Activated T-cell treated with anti-CD3 and anti-CD28 coated beads for 1 hour (primary cell): ENCODE measurements at regions not wholly inside any gene's neighbourhood (a gene's known extent, or its start where the extent isn't known, plus 50 kb on each side); places are given as distances from the start of the nearest gene placed in this dataset.
"Not testable (repeated sequence)": the region's sequence is repeated elsewhere in the genome, so short reads cannot be mapped to it uniquely, and the experiment has no call there.

Source experiments
- DNase-seq: peaks from one replicate; pipeline ENCODE4 v3.0.0-alpha.2; 2020; ENCODE audit warnings: low read depth

DNA sequence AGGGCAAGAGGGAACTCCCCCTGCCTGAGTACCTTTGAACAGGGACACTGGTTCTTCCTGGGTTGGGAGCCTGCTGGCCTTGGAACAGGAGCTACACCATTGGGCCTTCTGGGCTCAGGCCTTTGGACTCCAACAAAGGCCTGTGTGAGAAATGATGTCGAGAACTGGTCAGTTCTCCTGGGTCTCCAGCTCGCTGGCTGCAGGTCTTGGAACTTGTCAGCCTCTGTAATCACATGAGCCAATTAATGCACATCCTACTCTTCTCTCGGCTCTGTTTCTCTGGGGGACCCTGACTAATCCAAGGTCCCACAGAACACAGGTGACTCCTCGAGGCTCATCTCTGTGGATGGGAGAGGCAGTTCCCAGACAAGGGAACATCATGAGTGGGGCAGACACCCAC is 104.7 kb upstream of the PLGLB2 start:
- DNase-seq: not testable (repeated sequence)

DNA sequence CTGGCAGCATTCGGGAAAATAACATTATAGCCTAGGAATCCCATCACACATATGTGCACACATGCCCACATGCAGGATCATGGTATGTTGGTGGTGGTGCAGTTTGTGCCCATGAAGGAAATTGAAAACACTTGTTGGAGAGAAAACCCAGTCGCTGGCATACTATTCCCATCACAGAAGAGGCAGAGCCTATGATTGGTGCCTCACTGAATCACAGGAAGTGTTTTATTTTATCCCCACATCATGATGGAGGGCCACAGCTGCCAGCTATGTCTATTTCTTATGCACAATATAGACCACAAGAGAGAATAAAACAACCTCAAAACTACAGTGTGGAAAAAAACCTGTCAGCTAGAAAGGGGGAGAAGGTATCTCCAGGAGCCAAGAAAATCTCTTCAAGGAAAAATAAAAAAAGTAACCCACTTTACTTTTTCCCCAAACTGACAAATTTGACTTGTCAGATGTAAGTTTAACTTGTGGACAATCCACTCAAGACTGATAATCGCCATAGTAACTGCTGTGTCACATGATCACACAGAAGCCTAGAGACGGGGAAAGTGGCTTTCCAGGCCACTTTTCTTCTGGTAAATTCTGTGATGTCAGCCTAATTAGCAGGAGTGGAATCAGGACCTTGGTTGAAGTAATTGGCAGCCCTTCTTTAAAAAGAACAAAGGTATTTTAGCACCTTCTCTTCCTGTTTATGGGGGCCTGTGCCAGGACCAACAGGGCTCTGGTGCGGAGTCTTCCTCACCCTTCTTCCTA is 100.0 kb upstream of the PLGLB2 start:
- not testable (repeated sequence) for DNase-seq

DNA sequence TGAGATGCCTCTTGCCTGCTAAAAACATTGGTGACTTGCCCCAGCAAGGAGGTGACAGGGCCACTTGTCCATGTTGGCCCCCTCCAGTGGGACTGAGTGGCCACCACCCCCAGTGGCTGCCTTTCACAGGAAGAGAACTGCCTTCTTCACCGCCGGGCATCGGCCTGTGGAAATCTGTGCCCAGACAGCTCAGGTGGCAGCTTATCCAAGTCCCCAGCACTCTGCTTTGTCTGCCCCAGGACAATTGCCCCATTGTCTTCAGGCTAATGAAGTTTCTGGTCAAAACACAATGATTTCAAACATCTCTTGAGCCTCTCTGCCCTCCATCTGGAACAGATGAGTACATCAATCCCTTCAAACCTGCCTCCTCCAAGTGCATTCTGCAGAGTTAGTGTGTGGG is 99.1 kb upstream of the PLGLB2 start:
- DNase-seq: not testable (repeated sequence)

DNA sequence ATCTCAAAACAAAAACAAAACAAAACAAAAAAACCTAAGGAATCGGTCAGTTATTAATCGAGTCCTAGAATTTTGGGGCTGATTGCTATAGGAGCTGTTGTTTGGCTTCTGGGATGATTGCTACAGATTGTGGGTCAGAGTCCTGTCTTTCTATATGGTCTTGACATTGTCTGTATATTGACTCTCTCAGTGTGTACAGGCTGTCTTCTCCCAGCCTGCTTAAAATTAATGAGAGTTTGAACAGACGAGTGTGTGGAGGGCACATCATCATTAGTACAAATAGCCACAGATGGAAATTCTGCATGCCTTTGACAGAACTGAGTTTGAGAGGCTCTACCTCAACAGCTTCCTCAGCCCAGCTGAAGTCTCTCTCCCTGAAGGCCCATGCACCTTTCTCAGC is 98.0 kb upstream of the PLGLB2 start:
- not testable (repeated sequence) for DNase-seq

DNA sequence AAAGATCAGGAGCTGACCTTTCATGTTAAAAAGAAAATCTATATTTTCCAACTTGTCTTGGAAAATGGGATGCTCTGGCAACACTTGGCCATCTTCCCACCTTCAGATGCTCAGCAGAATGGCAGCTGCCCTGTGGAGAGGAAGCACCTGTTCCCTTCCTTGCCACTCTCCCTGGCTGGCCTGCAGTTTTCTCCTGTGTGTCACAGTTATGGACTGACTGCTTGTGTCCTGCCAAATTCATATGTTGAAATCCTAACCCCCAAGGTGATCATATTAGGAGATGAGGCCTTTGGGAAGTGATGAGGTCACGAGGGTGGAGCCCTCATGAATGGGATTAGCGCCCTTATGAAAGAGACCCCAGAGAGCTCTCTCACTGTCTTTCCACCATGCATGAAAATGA is 97.0 kb upstream of the PLGLB2 start:
- not testable (repeated sequence) for DNase-seq

DNA sequence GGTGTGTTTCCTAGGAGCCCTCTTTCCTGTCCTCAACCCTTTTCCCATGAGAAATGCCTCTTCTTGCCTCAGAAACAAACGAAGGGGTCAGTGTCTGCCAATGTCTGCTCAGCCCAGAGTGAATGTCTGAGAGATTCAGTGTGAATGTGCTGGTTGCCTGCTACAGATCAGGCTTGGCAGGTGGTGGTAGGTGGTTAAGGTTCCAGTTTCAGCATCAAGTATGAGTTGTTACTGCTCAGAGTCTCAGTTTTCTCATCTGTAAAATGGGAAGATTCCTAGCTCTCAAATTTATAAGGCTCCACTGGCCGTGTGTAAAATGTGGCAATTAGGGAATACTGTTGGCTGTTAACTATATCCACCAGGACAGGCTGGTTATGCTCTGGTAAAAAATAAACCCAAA is 96.3 kb upstream of the PLGLB2 start:
- DNase-seq: not testable (repeated sequence)

DNA sequence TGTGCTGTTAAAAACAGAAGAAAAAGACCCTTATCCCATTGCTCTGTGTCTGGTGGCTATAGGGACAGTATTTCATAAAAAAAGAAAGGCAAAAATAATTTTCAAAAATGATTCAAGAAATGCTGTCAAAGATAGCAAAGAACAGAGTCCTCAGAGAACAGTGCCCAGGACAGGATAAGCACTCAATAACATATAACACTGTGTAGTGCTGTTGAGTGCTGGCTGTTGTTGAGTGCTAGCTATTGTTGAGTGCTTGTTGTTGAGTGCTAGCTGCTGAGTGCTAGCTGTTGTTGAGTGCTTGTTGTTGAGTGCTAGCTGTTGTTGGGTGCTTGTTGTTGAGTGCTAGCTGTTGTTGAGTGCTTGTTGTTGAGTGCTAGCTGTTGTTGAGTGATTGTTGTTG is 94.5 kb upstream of the PLGLB2 start:
- DNase-seq: not testable (repeated sequence)

DNA sequence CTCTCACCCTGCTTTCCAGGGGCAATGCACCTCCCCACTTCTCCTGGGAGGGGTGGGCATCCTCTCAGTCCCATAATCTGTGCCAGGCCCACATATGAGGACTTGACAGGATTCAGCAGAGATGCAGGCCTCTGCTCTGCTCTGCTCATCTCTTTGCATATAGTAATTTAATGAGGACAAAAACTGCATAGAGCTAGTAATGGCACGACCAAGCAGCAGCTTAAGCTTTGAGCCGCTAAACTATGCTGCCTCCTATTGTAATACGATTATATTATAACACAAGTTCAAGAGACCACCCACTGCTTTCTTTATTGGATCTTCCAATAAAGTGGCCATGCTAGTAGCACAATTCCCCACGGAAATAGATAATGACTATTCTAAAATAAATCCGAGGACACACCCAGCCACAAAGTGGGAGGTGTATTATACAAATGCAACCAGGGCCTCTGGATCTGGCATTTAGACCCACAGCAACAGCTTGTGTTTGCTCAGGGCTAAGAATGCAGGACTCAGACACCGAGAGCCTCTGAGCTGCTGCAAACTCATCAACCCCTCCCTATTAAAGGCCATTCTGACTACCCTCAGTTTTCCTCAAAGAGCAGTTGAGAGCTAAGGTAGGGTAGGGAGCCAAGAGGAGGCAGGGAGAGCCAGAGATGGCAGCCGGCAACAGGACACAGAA is 93.6 kb upstream of the PLGLB2 start:
- not testable (repeated sequence) for DNase-seq

DNA sequence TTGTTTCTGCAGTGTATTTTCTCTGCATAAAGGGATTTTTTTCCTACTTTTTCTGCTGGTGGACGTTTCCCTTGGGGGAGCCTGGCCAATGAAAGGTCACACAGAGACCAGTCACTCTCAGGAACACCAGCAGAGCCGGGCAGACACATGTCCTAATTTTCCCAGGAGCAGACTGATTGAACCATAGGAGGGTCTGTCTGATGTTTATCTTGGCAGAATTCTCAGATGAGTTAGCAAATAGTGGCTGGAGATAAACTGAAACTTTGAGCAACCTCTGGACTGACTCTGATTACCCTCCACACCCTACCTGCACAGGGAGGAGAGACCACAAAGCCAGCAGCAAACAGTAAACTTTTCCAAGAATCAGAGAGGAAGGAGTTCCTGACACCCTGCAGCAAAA is 90.0 kb upstream of the PLGLB2 start:
- not testable (repeated sequence) for DNase-seq

DNA sequence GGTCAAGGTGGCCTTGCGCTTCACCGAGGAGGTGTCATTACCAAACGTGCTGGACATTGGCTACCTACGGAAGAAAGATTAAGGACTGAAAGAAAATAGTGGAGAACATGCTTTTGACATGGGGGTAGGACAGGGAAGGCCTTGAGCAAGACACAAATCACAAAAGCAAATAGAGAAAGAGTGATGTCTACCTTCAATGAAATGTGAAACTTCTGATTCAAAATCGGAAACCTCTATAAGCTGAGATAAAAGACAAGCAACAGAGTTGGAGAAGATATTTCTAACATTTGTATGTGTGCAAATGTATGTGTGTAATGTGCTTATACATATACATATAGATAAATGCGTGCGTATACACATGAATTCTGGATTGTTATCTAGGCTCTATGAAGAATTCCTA is 89.5 kb upstream of the PLGLB2 start:
- DNase-seq: not testable (repeated sequence)

DNA sequence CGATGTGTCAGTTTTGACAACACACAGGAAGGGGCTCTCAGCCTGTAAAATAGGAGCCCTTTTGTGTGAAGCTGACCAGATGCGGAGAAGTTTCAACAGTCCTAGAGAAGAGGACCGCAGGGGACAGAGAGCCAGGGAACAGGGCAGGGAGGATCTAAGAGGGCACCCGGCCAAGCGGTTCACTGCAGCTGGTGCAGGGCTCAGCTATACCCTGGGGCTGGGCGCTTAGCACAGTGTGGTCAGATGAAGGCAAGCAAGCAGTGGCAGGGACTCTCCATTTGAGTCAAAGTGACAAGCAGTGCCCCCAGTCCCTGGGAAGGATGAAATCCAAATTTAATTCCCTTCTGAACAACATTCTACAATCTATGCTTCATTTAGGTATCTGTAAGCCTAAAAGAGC is 88.9 kb upstream of the PLGLB2 start:
- DNase-seq: not testable (repeated sequence)

DNA sequence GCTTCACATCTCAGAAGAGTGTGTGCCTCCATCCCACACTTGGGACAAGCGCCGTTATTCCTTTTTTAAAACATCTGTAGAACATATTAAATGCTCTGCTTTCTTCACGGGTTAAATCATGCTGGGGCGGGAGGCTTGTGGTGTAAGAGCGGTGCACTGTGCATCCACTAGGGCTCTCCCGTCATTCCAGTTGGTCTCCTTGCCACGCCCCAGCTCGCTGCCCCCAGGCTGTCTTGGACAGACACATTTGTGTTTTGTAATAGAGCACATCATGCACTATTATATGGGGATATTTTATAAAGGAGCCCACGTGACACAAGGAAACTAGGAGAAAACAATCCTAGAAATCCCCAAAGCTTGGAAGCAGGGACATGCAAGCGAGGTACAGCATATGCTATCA is 87.7 kb upstream of the PLGLB2 start:
- not testable (repeated sequence) for DNase-seq

DNA sequence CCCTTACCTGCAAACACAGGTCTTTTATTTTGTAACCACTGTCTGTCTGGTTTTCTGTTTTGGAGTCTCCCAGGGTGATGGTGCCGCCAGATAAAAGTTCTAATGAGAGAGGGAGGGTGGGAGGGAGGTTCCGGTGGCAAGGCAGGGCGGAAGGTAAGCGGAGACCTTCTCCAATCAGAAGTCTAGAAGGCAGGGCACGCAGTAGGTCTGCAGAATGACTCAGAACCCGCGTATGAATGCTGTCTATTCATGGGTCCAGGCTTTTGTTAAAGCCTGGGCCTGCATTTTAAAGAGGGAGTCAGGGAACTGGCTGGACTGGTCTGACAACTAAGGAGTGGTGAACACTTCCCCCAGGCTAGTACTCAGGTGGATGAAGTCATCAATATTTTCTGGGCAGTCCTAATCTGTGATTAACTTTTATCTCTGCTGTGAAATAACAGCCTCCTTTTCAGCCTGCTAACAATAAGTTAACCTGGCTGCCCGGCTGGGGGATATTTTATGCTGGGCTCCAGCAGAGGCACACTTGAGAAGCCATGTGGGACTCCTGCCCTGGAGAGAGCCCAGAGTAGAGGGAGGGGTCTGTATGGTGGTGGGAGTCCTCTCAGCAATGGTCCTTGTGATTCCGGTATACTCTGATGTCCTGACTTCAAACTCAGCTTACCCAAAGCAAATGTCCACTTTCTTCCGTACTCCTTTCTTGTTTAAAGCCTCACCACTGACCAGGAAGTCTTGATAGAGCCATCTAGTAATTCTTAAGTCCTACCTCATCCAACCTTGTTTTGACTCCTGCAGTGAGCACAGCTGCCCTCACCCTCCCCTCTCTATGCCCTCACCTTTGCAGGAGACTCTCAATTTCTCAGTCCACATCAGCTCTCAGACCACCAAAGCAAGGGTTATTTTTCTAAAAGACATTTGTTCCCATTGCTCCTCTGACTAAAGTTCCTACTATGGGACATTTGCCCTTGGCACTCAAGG is 85.3 kb upstream of the PLGLB2 start:
- DNase-seq: not testable (repeated sequence)

DNA sequence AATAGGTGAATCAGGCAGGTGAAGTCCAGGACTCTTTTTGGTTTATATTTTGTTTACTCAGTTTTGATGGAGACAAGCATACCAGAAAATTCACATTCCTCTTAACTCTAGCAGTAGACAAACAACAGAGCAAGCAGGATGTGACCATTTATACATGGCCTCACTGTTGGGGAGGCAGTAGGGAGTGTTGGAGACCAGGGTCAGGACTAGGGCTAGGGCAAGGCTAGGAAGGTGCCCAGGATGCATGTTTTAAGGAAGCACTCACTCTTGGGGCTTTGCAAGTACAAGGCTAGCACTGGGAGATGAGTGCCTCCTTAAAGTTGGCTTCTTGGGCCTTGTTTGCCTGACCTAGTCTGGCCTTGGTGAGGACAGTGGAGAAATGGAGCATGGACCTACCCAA is 84.5 kb upstream of the PLGLB2 start:
- DNase-seq: not testable (repeated sequence)

DNA sequence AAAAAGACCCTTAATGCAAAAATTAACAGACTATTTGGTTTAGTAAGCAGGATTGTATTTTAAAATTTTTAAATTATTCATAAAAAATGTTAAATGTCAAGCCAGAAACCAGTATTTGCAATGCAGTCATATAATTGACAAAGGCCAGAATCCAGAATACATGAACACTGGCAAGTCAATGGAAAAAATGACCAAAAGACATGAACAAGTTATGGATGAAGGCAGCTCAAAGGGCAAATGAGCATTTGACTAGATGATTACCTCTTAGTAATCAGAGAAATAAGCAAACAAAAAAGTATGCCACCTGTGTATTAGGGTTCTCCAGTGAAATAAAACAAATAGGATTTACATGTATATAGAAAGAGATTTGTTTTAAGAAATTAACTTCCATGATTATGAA is 80.9 kb upstream of the PLGLB2 start:
- not testable (repeated sequence) for DNase-seq

DNA sequence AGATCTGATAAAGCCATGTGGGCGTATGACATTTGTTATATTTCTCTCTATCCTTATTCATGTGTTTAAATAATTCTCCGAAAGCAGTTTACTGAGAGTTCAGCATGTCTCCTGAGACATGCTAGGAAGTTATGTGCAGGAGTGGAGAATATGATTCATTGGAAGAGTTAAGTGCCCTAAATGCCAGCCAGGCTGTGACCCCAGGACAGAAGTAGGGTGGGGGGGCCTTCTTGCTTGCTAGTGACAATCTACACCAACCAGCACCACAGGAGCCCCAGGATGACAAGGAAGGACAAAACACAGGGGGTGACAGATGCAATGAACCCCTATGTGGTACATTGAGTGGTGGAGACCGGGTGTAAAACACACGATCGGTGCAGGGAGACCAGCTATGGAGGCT is 79.5 kb upstream of the PLGLB2 start:
- not testable (repeated sequence) for DNase-seq

DNA sequence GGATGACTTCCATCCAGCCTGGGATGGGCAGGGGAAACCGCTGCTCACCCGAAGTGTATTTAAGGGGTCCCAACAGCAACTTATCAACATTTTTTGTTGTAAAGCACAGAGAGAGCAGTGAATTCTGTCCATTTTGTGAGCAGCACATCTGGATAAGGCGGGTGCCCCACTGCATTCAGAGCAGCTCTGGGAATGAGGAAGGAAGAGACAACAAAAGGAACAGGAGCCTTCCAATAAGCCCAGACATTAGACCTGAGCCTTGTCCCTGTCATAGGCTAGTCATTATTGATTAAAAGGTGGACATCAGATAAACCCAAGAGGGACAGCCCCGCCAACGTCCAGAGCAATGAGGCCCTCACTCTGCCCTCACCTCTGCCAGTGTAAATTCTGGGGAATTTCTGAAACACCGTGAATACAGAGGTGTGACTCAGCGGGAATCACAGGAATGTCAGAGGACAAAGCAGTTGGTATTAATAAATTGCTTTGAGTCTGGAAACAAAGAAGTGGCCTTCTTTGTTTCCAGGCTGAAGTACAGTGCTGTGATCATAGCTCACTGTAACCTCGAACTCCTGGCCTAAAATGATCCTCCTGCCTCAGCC is 78.2 kb upstream of the PLGLB2 start:
- DNase-seq: not testable (repeated sequence)

DNA sequence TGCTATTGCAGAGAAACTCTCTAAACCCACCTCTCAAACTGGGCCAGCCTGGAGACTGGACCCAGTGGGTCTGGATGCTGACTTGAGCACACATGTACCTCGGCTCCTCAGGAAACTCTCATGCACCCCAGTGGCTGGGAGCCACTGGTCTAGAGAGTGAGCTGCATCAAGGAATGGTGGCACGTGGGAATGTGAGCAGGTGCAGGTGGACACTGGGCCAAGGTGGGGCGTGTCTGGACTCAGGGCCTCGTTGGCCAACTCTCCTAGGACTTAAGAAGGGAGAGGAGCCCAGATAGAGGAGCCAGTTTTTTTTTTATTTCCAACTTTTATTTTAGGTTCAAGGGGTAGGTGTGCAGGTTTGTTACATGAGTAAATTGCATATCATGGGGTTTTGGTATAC is 75.5 kb upstream of the PLGLB2 start:
- not testable (repeated sequence) for DNase-seq

DNA sequence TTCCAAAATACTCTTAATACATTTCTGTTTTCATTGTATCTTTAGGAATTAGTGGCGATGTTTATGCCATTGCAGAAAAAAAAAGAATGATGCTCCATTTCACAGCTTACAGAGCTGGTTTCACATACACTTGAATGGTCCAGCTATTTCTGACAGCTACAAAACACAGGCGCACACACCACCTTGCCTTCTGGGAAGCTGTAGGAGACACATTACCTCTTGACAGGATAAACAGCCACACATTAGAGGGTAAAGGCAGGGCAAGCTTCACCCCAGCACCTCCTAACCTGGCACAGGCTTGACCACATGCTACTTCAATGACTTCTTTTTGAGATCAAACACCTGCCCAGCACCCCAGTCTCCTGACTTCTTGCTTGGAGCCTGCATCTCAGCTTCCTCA is 73.2 kb upstream of the PLGLB2 start:
- DNase-seq: not testable (repeated sequence)

DNA sequence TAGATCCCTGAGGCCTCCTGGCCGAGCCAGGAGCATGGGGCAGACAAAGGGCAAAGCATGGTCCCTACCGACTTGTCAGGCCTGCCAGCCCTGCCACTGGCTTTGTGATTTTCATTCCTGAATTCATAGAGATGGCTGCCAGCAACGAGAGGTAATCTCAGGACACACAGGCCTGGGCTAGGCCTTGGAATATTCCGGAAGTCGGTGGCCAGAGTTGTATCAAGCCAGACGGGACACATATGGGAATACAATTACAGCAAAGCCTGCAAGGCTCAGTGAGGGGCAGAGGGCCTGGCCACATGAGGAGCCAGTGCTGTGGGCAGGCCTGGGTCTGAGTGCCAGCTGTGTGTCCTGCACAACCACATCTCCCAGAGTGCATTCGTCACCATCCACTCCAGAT is 72.4 kb upstream of the PLGLB2 start:
- DNase-seq: not testable (repeated sequence)

DNA sequence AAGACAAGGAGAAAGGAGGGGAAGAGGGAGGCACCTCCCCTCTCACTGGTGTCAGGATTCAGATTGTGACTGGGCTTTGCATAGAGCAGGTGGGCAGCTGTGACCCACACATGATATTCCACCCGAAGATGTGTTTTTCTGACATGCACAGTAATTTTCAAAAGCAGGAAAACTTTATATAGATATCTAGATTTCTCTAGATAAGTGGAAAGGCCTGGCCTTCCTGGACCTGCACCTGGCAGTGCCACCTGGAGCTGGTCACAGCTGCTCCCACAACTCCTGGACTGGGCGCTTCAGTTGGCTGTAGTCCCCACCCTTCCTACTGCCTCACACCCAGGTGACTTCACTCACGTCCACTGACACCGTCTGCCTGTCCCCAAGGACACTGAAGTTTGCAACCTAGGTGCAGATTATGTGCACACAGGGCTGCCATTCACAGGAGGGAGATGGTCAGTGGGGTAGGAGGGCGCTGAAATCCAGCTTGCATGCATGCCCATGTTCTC is 70.4 kb upstream of the PLGLB2 start:
- DNase-seq: not testable (repeated sequence)

DNA sequence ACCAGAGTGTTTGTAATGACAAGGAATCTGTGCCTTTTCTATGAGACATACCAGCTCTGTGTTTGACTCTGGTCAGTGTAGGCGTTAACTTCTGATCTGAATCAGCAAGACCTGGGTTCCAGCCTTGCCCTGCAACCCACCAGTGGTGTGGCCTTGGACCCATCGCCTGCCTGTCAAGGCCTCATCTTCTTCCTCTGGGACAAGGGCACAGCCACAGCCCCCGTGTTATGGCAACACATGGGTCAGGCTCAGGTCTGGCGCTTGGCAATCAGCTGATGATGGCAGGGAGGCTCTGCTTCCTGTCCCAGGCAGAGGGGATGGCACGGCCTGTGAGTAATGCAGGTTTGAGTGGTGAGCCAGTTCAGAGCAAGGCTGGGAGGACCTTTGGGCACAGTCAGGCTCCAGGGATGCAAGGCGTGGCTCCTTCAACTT is 69.1 kb upstream of the PLGLB2 start:
- not testable (repeated sequence) for DNase-seq
